ENCODE measurements at regions not wholly inside any gene's neighbourhood (a gene's known extent, or its start where the extent isn't known, plus 50 kb on each side); places are given as distances from the start of the nearest gene placed in this dataset.

DNA sequence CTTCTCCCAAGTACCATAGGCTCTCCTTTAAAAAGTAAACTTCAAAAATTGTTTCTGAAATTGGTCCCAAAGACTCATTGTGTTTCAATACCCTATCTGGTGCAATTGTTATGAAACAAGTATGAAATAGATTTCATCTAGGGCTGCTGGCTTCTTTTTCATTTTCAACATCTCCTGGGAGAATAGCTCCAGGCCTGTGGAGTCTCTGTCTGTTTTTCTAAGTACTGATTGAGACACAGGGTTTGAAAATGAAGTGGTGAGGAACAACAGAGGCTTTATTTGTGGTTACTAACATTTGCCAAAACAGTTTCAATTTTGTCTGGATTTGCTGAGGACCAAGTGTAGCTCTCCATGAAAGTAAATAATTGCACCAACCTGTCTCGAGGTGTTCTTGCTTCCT, 315.9 kb upstream of the LRATD1 start:
- no peak for DNase-seq

DNA sequence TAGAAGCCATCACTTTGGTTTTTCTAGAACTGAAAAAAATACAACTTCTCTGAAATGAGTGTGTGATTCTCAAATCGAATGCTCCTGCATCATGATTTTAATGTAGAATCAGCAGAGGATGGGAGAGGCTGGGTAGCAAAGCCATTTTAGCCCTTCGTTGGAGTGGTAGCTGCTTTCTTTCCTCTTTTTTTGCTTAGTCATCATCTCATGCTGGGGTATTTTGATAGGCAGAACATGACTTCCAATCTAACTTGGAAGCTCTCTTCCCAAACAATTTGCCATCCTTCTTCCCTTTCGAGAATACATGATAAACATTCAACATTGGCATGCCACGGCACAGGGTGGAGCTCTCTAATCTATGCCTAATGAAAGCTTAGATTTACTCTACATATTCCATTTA, 311.2 kb upstream of the LRATD1 start:
- no peak for DNase-seq

DNA sequence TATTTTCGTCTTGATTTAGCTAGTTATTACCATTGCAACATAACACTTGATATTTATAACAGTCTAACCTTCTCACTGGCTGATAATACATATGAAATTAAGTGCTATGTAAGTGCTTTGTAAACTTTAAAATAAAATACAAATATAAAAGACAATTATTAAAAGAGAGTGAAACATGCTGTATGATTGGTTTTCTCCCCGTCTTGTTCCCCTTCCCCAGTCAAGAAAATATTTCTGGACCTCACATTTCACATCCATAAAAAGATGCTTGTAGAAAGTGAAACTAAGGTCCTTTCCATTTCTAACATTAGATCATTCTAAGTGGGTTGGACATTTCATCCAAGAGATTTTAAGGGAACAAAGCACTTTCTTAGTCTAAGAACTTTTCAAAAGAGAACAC, 310.2 kb upstream of the LRATD1 start:
- DNase-seq = no peak

DNA sequence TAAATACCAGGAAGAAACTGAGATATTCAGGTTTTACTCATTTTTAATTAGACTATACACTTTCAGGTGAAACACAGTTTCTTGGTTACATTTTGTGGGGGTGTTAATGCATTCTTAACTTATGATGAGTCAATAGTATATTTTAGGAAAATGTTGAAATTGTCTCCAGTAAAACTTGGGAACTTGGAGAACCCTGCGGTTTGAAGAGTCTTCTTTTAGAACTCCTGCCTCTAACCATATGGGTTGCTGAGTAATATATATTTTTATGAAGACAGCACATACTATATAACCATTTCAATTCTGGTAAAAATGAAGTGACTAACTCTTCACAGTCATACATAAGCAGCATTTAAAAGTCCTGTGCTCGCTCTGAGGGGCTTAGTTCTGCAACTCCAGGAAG, 308.2 kb upstream of the LRATD1 start:
- no peak for DNase-seq

DNA sequence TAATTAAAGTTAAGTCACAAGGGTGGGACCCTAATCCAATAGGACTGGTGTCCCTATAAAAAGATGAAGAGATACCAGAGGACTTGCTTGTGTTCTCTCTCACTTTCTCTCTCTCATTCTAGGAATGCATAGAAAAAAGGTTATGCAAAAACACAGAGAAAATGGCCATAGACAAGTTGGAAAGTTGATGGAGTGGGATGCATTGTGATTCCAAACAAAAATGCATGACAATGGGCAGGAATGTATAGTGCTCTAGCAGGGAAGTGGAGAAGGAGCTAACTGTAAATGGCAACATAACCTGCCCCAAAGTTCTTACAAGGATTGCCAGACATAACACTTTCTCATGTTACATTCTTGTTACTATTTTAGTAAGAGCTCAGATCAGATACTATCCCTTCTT, 301.6 kb upstream of the LRATD1 start:
- no peak for DNase-seq

DNA sequence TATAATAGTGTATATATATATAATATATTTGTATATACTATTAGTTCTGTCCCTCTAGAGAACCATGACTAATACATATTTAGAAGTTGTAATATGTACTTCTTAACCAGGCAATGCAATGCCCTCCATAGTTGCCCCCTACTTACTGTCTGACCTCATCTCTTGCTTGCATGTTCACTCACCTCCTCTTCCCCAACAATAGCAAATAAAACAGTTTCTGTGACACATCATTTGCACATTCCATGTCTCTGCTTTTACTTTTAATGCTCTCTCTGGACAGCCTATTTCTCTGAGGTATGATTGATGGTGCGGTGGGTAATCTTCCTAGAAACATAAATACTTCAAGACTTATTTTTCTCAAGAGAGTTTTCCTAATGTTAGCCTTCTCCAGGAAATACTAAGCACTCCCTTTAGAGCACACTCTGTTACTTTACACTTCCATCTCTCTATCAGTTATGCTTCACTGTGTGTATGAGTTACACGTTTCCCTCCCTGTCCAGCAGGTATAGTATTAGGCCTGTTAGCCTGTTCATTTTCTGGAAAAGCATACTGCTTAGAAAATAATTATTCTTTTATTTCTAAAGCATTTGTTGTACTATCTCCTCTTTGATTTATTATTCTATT, 295.6 kb upstream of the LRATD1 start:
- no peak for DNase-seq

DNA sequence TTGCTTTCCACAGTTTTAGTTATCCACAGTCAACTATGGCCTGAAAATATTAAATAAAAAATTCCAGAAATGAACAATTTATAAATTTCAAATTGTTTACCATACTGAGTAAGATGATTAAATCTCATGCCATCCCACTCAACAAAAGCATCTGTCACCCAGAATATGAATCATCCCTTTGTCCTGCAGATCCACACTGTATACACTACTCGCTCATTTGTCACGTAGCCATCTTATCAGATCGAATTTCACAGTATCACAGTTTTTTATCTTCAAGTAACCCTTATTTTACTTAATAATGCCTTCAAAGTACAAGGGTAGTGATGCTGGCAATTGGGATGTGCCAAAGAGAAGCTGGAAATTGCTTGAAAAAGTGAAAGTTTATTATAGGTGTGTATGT, 291.8 kb upstream of the LRATD1 start:
- no peak for DNase-seq

DNA sequence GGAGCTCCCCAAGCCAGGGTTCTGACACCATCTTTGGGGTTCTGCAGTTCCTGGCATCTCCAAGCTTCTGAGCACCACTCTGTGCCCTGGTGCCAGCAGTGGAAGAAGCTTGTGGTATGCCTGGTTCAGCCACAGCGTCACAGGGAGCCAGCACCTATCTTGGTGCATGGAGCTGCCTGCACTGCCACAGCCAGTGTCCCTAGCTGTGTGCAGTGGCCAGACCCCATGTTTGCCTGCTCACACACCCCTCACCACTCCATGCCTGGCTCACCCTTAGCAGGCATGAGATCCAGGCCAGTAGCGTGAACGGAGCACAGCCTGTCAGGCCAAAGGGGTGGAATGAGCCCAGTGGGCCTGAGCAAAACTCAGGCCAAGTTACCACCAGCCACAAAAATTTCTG, 290.2 kb upstream of the LRATD1 start:
- no peak for DNase-seq

DNA sequence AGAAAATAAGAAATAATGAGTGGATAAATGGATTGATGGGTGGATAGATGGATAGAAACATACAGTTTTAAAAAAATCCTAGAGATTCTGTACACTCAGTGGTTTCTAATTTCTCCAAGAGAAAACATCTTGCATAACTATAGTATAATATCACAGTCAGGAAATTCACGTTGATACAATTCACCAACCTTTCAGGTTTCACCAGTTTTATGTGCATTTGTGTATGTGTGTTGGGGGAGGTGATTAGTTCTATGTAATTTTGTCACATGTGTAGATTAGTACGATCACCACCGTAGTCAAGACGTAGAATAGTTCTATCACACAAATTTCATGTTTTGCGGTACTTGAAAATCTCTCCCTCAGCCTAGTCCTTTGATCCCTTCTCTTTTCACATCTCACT, 288.2 kb upstream of the LRATD1 start:
- DNase-seq = no peak

DNA sequence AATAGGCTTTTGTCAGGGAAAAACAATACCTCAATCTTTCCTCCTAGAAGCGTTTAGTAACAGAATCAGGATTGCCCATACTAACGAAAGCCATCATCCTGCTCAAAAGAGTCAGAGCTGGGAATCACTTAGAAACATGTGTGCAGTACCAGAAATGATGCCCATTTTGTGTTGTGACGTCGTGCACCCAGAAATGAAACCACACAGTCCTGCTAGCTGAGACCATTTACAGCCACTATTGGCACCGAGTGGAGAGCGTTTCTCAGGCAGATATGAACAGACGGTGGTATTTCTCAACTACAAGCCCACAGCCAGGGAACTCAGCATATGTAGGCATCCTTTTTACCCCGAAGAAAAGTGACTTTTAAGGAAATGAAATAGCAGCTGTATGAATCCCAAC, 284.3 kb upstream of the LRATD1 start:
- no peak for DNase-seq

DNA sequence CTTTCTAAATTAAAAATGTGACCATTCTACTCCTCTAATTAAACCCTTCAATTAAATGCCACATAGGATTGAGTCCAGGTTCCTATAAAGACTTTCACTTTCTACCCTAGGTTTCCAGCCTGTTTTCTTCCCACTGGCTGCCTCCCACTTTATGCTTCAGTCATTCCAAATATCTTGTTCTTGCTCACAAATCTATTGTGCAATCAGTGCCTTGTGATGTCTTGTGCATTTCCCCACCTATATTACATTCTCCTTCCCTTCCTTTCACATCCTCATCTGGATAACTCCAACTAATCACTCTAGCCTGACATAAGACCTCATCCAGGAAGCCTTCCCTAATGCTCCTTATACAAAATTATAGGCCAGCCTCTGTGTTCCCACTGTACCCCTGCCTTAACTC, 281.7 kb upstream of the LRATD1 start:
- DNase-seq = no peak

DNA sequence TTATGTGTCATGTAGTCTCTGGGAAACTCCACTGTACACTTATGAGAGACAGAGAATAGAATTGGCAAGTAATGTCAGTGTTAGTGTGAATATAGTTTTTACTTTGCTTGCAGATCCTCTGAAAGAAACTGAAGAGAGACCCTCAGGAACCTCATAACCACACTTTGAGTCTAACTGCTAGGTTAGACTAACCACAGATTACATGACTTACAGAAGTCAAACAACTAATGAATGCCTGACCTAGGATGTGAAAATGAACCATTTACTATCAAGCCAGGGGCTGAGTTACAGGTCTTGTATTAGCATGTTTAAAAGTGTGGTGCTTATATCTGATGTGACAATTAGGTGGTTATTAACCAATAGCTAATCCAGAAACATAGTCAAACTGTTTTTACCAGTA, 280.4 kb upstream of the LRATD1 start:
- no peak for DNase-seq

DNA sequence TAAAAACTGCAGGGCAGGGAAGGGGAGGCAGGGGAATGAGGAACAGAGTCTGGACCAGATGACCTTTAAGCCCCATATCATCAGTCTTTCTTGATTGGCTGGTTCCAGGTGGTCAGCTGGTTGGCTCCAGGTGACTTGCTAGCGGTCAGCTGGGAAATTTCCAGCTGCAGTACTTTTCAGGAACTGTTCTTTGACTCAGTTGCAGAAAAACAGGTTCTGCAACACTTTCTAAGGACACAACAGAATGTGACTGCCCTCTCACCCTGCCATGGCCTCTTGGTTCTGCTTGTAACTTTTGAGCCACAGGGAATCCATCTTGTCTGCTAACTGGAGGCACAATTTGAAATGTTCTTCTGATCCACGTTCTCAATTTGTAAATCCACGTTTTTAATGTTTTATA, 278.3 kb upstream of the LRATD1 start:
- DNase-seq = no peak

DNA sequence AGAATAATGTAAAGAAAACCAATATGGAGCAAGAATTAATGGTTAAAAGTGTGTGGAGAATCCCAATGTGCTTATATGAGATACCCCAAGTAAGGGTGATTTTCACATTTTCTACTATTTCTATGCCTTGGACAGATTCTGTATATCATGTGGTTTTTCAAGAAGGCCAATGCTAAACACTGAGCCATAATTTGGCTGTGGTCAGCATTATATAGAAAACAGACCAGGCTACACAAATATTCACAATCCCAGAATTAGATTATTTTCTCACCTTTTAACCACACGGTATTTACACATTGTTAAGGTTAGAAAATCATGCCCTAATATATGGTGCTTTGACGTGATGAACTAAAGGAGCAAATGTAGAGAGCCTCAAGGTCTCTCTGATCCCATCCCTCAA, 277.4 kb upstream of the LRATD1 start:
- DNase-seq = no peak

DNA sequence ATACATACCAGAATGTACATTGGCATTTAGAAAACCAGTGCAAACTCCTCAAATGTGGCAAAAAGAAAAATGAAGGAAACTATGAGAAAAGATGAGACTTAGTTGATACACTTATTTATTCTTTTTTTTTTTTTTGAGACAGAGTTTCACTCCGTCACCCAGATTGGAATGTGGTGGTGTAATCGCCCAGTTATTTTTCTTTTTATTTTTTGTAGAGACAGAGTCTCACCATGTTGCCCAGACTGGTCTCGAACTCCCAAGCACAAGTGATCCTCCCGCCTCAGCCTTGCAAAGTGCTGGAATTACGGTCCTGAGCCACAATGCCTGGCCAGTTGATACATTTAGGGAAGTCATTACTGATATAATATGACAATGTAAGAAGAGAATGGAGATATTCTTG, 274.2 kb upstream of the LRATD1 start:
- no peak for DNase-seq

DNA sequence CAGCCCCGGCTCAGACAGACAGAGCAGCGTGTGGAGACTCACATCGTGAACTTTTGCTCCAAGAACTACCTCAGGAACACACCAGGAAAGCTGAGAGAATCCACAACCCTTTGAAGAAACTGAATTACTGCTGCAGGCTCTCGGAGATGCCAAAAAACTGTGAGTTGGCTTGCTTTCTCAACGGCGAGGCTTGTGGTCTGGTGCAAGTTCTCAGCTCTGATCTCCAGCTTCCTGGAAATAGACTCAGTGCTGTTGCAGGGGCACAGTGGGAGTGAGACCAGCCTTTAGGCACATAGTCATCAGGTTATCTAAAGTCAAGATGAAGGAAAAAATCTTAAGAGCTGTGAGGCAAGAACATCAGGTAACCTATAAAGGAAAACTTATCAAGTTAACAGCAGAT, 273.7 kb upstream of the LRATD1 start:
- DNase-seq = no peak

DNA sequence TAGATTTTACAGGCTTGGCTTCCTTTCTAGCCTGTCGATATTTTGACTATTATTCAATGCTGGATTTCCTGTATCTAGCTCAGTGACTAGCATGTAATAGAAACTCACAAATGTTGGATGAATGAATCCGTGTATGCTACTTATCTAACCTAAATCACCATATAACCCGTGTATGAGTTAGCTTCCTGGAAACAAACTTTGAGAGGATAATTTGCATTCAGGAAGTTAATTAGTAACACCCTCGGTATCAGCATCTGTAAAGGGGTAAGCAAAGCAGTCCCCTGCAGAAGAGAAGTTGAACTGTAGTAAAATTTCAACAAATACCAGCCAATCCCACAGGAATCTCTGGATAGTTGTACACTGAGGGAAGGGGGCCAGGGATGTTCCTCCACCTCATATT, 269.4 kb upstream of the LRATD1 start:
- no peak for DNase-seq

DNA sequence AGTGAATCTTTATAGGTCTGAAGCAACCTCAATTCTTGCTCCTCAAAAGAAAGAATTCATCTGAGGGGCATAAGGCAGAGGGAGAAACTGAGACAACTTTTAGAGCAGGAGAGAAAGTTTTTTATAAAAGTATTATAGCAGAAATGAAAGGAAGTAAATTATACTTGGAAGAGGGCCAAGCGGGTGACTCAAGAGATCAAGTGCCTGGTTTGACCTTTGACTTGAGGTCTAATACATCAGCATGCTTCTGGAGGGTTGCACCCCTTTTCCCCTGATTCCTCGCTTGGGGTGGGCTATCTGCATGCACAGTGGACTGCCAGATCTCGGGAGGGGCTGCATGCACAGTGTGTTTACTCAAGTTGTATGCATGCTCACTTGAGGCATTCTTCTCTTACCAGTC, 268.5 kb upstream of the LRATD1 start:
- DNase-seq = no peak

DNA sequence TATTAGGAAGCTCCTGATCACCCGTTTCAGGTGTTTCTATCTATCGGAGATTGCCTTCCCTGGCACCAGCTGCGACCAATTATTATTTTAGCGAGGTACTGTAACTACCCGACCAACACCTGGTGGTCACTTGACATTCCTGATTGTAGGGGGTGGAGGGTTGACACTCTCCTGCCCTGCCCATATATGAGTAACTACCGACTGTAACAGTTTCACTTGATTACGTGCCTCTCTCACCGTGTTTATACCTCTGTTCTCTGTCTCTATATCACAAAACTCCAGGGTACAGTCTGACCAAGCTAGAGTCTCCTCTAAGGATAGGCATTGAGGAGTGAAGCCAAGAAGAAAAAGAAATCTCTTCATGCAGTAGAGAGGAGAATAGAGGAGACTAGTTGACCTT, 268.0 kb upstream of the LRATD1 start:
- no peak for DNase-seq

DNA sequence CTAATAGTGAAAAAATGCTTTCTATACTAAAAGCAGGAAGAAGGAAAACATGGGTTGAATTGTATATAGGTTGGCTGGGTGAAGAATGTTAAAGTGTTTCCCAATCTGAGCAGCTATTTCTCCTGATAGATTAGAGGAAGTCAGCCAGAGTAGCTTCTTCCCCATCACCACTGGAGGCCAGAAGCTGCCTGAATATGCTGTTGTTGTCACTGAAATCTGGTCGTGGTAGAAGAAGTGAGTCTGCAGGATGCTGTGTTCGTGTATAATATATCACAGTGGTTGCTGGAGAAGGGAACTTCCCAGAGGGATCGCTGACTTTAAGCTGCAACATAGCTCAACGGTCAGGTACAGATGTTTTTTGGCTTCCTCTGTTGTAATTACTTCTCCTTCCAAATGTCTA, 247.5 kb upstream of the LRATD1 start:
- no peak for DNase-seq

DNA sequence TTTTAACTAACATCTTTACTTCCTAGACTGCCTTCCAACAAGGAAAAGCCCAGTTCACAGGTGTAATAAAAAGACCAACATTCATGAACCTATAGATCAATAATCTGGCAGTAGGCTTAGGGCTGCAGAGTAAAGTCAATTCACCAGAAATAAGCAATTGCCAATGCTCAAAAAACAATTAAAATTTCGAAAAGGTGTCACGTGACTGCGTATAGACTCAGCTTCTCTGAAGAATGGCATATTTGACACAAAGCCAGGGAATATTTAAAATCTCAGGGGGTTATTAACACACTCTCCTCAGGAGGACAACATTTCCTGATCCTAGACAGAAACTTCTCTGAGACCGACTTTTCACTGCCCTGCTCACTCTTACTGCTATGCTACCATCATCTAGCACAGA, 245.2 kb upstream of the LRATD1 start:
- no peak for DNase-seq

DNA sequence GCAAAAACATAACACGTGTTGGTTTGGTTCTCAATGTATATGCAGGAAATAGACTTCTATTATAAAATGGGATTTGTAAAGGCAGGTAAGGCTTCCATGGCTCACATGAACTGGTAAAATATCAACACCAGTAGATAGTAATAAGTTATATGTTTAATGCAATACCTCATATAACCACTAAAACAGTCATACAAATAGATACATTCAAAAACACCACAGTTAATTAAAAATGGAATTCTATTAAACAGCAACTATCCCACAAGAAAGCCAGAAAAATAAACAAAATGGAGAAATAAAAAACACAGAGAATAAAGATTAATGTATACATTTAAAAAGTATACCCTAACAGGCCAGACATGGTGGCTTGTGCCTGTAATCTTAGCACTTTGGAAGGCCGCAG, 243.8 kb upstream of the LRATD1 start:
- no peak for DNase-seq

DNA sequence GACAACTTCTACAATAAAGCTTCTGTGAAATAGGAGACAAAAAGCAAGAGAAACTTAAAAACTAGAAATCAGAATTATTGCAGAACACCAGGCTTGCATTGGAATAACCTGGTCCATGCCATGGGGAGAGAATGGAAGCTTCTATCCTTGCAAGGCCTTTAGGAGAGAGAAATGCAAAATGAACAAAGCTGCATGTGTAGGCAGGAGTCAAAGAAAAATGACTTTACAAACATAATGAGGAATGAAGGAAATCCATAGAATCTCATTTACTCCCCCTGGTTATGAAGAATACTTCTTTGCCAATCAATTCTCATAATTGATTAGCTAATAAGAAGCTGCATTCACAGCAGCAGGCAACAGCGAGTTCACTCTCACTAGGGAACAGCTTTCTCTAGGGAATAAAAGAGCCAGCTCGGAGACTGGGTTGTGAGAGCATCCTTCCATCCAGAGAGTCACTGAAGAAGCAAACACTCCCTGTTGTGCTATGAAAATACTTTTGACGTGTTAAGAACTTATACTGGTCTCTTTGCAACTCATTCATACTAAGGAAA, 235.9 kb upstream of the LRATD1 start:
- DNase-seq = no peak

DNA sequence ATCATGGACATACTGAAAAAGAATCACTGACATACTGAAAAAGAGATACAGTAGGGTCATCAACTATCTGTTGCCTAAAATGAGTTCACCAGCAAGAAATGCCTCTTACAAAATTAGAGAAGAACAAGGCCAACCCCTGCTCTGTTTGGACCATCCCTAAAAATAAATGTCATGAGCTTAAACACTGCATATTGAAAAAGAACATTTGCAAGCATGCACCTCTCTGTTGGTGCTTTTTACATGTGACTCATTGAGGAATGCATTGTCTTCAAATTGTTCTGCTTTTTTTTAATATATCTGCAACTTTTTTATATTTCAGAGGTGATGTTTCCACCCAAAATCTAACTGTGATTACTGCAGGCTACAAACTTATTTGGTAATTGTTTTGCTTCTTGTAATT, 233.9 kb upstream of the LRATD1 start:
- no peak for DNase-seq

DNA sequence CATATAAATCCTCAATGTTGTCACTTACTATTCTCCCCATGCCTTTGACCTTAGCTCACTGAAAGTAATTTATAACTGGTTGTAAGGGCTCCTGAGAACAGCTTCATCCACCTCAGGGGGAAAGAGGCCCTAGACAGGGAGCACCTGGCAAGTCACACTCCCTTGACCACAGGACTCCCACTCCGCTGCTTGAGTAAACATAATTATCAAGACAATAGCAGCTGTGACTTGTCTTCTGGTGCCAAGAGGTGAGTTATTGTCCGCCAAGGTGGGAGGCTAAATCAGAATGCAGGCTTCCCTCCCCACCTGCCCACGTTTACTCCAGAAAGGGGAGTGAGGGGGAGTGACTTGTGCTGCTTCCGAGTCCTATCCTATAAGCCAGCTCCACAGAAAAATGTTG, 230.6 kb upstream of the LRATD1 start:
- DNase-seq = no peak

DNA sequence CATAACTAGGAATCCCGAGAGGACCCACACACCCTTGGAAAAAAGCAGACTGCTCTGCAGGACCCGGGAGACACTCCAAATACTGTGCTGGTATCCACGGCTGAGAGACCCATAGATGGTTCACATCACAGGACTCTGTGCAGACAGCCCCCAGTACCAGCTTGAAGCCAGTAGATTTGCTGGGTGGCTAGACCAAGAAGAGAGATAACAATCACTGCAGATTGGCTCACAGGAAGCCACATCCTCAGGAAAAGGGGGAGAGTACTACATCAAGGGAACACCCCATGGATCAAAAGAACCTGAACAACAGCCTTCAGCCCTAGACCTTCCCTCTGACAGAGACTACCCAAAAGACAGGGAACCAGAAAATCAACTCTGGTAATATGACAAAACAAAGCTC, 223.8 kb upstream of the LRATD1 start:
- DNase-seq = no peak
